ENCODE measurements at regions not wholly inside any gene's neighbourhood (a gene's known extent, or its start where the extent isn't known, plus 50 kb on each side); places are given as distances from the start of the nearest gene placed in this dataset. TPM values are rescaled to one million over a fixed set of nuclear protein-coding genes. Genes with fewer than 3 reads are reported as not detected.

- H2AK5ac ChIP-seq (ENCODE audit: low read depth, low read length), result no peak overlapping the region
- H3K14ac ChIP-seq (ENCODE audit: low read length), result no peak overlapping the region
- H3K4me1 ChIP-seq (ENCODE audit: control insufficient read depth in 2 of 2, insufficient read depth in 1 of 2, low read depth in 1 of 2, low read length in 2 of 2), result peaks cover 0 to 7% of the 10 kb centered on the region in 2 donors
- H3K4me2 ChIP-seq (ENCODE audit: insufficient read depth, low read length, poor library complexity, severe bottlenecking), result no peak overlapping the region
- no peak overlapping the region for H3K23ac ChIP-seq (ENCODE audit: low read depth, low read length, poor library complexity)
- no peak overlapping the region for H3K4ac ChIP-seq (ENCODE audit: low read length)
- no peak overlapping the region for H3K4me3 ChIP-seq (ENCODE audit: low read length in 2 of 2)
- no peak overlapping the region for H2BK120ac ChIP-seq (ENCODE audit: low read depth, low read length)
- no peak overlapping the region for H4K8ac ChIP-seq (ENCODE audit: low read depth, low read length)
- H2BK15ac ChIP-seq (ENCODE audit: low read length), result no peak overlapping the region
- no peaks in the 10 kb centered on the region for H3K9me3 ChIP-seq (replicated peaks in 1 of 2; ENCODE audit: control insufficient read depth in 2 of 2, insufficient read depth in 1 of 2, low read depth in 1 of 2, low read length in 2 of 2)
- WGBS, 2 donors (ENCODE audit: extremely low coverage in 2 of 2, insufficient read length in 2 of 2, insufficient replicate concordance in 1 of 2), result no CpG with 5 or more reads among the region's 5 CpGs
- H3K36me3 ChIP-seq (replicated peaks in 1 of 2; ENCODE audit: control insufficient read depth in 2 of 2, insufficient read depth in 2 of 2, low read length in 2 of 2), result no peaks in the 10 kb centered on the region
- H3K79me1 ChIP-seq (ENCODE audit: low read depth, low read length), result no peaks in the 10 kb centered on the region
- no peak overlapping the region for H2BK12ac ChIP-seq (ENCODE audit: low read length)
- H3K27me3 ChIP-seq (ENCODE audit: control insufficient read depth in 3 of 3, insufficient read depth in 3 of 3, low read depth in 1 of 3, low read length in 3 of 3), result peaks cover 0 to 18% (median 0%) of the 10 kb centered on the region in 3 experiments
- no peak overlapping the region for H3K27ac ChIP-seq (replicated peaks; ENCODE audit: low read length)
- no peak overlapping the region for H2AFZ ChIP-seq (ENCODE audit: low read length)
- no peak for DNase-seq (ENCODE audit: low spot score)
- H4K91ac ChIP-seq (ENCODE audit: low read depth, low read length, poor library complexity), result no peak overlapping the region
- H3K9ac ChIP-seq (ENCODE audit: low read depth, low read length, poor library complexity), result no peak overlapping the region
- H3K18ac ChIP-seq (ENCODE audit: low read length), result no peak overlapping the region
- no peak overlapping the region for H2BK5ac ChIP-seq (ENCODE audit: low read length)
Observed at GRCh38 chr10:35696392-35697287, 54.5 kb upstream of the FZD8 start.

- H3K4me1 ChIP-seq (ENCODE audit: control insufficient read depth in 2 of 2, insufficient read depth in 1 of 2, low read depth in 1 of 2, low read length in 2 of 2), result peaks cover 0 to 12% of the 10 kb centered on the region in 2 donors
- no peaks in the 10 kb centered on the region for H3K79me1 ChIP-seq (ENCODE audit: low read depth, low read length)
- no peak overlapping the region for H4K91ac ChIP-seq (ENCODE audit: low read depth, low read length, poor library complexity)
- H4K8ac ChIP-seq (ENCODE audit: low read depth, low read length), result no peak overlapping the region
- no peak overlapping the region for H2AK5ac ChIP-seq (ENCODE audit: low read depth, low read length)
- no peak overlapping the region for H3K9ac ChIP-seq (ENCODE audit: low read depth, low read length, poor library complexity)
- no peak for DNase-seq (ENCODE audit: low spot score)
- H3K9me3 ChIP-seq (replicated peaks in 1 of 2; ENCODE audit: control insufficient read depth in 2 of 2, insufficient read depth in 1 of 2, low read depth in 1 of 2, low read length in 2 of 2), result no peaks in the 10 kb centered on the region
- H2BK120ac ChIP-seq (ENCODE audit: low read depth, low read length), result no peak overlapping the region
- H3K4me2 ChIP-seq (ENCODE audit: insufficient read depth, low read length, poor library complexity, severe bottlenecking), result no peak overlapping the region
- H3K18ac ChIP-seq (ENCODE audit: low read length), result no peak overlapping the region
- H2BK15ac ChIP-seq (ENCODE audit: low read length), result no peak overlapping the region
- no peak overlapping the region for H2BK12ac ChIP-seq (ENCODE audit: low read length)
- H3K4ac ChIP-seq (ENCODE audit: low read length), result no peak overlapping the region
- WGBS, 2 donors (ENCODE audit: extremely low coverage in 2 of 2, insufficient read length in 2 of 2, insufficient replicate concordance in 1 of 2), result no CpG with 5 or more reads among the region's 6 CpGs
- H2BK5ac ChIP-seq (ENCODE audit: low read length), result no peak overlapping the region
- H3K14ac ChIP-seq (ENCODE audit: low read length), result no peak overlapping the region
- no peak overlapping the region for H3K4me3 ChIP-seq (ENCODE audit: low read length in 2 of 2)
- peaks cover 0 to 37% (median 0%) of the 10 kb centered on the region in 3 experiments for H3K27me3 ChIP-seq (ENCODE audit: control insufficient read depth in 3 of 3, insufficient read depth in 3 of 3, low read depth in 1 of 3, low read length in 3 of 3)
- H2AFZ ChIP-seq (ENCODE audit: low read length), result no peak overlapping the region
- no peaks in the 10 kb centered on the region for H3K36me3 ChIP-seq (replicated peaks in 1 of 2; ENCODE audit: control insufficient read depth in 2 of 2, insufficient read depth in 2 of 2, low read length in 2 of 2)
- no peak overlapping the region for H3K27ac ChIP-seq (replicated peaks; ENCODE audit: low read length)
- no peak overlapping the region for H3K23ac ChIP-seq (ENCODE audit: low read depth, low read length, poor library complexity)
Observed at GRCh38 chr10:35693800-35694199, 51.7 kb upstream of the FZD8 start.

Small RNA genes in the stretch of these regions (small RNA-seq; reads per million reads assigned to genes)
- gene RF00019 (ENCODE audit: insufficient read depth) (not detected), gene RF00561 (ENCODE audit: insufficient read depth) (not detected)

All from neuronal stem cell (in vitro differentiated cells).